Skeletal muscle tissue (tissue), 3 donors: ENCODE measurements at regions not wholly inside any gene's neighbourhood (a gene's known extent, or its start where the extent isn't known, plus 50 kb on each side); places are given as distances from the start of the nearest gene placed in this dataset.

Experiments used
- H3K27ac ChIP-seq: one replicate; pipeline ENCODE4 v1.7.0; 2013; ENCODE audit warnings: mild to moderate bottlenecking, low read depth, low read length, inconsistent platforms
- H3K27me3 ChIP-seq, 3 donors: one replicate each; pipeline ENCODE4 v1.7.0; 2013; ENCODE audit warnings: low read length in 3 of 3; ENCODE audit not compliant: control insufficient read depth in 3 of 3, insufficient read depth in 3 of 3
- H3K36me3 ChIP-seq, 3 donors: one replicate each; pipeline ENCODE4 v1.7.0; 2013; ENCODE audit warnings: low read length in 3 of 3; ENCODE audit not compliant: control insufficient read depth in 3 of 3, insufficient read depth in 3 of 3
- H3K4me1 ChIP-seq, 3 donors: one replicate each; pipeline ENCODE4 v1.7.0; 2013; ENCODE audit warnings: low read length in 3 of 3, mild to moderate bottlenecking in 3 of 3; ENCODE audit not compliant: control insufficient read depth in 3 of 3, insufficient read depth in 3 of 3
- H3K4me3 ChIP-seq, 3 donors: one replicate each; pipeline ENCODE4 v1.7.0; 2013; ENCODE audit warnings: low read length in 3 of 3
- H3K9ac ChIP-seq, 3 donors: one replicate each; pipeline ENCODE4 v1.7.0; 2013; ENCODE audit warnings: low read length in 3 of 3, mild to moderate bottlenecking in 3 of 3, moderate library complexity in 2 of 3, low read depth in 1 of 3
- H3K9me3 ChIP-seq, 3 donors: one replicate each; pipeline ENCODE4 v1.7.0; 2013; ENCODE audit warnings: low read length in 3 of 3; ENCODE audit not compliant: control insufficient read depth in 3 of 3
- donor health status: Osteomylitis.

DNA sequence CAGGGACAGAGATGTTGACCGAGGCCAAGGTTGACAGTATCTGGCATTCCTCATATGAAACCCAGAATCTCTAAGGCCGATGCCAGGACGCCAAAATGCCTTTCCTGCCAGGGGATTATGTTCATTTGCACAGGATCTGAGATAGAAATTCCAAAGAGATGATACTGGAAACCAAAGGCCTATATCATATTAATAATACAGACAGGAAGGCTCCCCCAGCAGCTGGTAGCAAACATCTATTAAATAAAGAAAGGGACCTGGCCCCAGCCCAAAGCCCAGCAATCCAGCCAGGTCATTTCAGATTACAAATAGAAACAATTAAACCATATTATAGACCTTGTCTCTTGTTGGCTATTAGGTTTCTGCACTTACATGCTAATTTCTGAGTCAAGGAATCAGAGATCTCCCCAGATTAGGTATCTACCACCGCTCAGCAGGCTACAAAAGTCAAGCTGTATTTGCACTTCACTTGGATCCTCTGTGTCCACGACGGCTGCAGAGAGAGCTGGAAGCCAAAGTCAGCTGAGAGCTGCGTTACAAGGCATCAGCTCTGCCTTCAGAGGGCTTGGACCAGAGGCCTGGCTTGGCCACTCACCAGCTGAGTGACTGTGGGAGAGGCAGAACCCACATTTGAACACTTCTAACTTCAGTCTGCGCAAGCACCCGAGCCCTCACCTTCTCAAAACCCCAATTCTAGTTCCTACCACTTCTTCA, 269.3 kb upstream of the SIX2 start:
- Histone ChIP-seq H3K36me3 (no peaks in the 10 kb centered on the region), H3K4me3 (no peak overlapping the region), H3K4me1 (peaks cover 0 to 12% (median 8%) of the 10 kb centered on the region in 3 donors), H3K9ac (no peak overlapping the region), H3K27me3 (peaks cover 0 to 3% (median 0%) of the 10 kb centered on the region in 3 donors), H3K9me3 (no peaks in the 10 kb centered on the region), H3K27ac (no peak overlapping the region)

DNA sequence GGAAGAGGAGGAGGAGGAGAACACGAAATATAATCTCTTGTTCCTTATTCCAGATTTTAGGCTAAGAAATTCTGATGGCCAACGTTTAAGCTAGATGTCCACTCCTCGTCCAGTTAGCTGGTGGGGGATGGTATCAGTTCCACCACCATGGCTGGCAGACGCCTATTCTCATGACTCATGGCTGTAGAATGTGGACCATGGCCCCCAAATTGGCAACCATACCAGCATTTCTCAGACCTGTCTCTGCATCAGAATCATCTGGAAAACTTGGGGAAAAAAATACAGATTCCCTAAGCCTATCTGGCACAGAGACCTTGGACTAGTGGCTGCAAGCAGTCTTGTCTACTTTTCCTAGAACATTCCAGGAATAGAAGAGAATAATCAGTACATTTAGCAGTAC, 267.7 kb upstream of the SIX2 start:
- Histone ChIP-seq H3K27me3 (no peaks in the 10 kb centered on the region), H3K9me3 (no peaks in the 10 kb centered on the region), H3K4me1 (peaks cover 0 to 6% (median 5%) of the 10 kb centered on the region in 3 donors), H3K27ac (no peak overlapping the region), H3K36me3 (no peaks in the 10 kb centered on the region), H3K4me3 (no peak overlapping the region), H3K9ac (no peak overlapping the region)

DNA sequence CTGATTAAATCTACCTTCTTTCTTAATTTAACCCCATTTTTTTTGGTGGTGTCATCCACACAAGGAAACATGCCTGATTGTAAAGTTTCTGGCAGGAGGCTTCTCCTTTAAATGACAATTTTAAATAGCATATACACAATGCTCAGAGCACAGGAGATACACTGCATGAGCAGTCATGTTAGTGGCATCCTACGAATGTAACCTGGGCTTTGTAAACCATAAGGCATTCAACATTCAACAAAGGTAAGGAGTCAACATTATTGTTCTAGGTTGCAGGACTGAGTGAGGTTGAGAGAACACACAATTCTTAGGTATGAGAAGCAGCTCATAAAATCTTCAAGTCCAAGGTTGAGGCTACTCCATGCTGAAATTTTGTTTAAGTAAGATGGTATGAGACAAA, 266.6 kb upstream of the SIX2 start:
- Histone ChIP-seq H3K4me3 (no peak overlapping the region), H3K9me3 (no peaks in the 10 kb centered on the region), H3K4me1 (peaks cover 0 to 6% (median 5%) of the 10 kb centered on the region in 3 donors), H3K9ac (no peak overlapping the region), H3K27ac (no peak overlapping the region), H3K36me3 (no peaks in the 10 kb centered on the region), H3K27me3 (no peaks in the 10 kb centered on the region)

- Histone ChIP-seq H3K4me1 (peaks cover 0 to 6% (median 5%) of the 10 kb centered on the region in 3 donors), H3K9me3 (no peaks in the 10 kb centered on the region), H3K36me3 (no peaks in the 10 kb centered on the region), H3K4me3 (no peak overlapping the region), H3K9ac (no peak overlapping the region), H3K27me3 (no peaks in the 10 kb centered on the region), H3K27ac (no peak overlapping the region)
These were observed 266.1 kb upstream of the SIX2 start for GRCh38 chr2:45275242-45275805.

DNA sequence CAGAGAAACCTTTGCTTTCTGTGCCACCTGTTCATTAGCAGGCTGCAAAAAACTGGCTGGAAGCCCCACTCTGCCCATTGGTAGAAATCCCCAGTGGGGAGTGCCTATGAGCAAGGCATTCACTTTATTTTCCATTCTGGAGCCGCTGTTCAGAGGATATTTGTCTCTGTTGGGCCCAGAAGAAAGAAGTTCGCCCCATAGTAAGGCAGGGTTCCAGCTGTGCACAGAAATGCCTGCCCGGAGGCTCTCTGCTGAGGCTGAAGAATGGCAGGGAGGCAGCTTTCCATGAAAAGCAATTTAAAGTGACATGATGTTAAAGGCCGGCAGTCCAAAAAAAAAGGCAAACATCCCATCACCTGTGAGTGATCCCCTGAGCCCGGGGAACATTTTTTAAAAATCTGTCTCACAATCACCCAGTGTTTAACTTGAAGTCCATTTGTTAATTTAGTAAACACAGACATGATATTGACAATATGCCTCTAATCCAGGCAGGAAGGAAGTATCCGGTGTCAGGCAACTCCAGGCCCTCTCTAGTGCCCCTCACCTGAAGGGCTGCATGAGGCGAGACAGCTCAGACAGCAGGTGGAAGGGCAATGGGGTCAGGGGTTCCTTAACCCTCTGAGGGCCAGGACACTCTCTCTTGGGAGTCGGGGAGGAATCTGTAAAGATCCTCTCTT, 265.1 kb upstream of the SIX2 start:
- Histone ChIP-seq H3K4me3 (no peak overlapping the region), H3K27me3 (peaks cover 0 to under 1% (median 0%) of the 10 kb centered on the region in 3 donors), H3K27ac (no peak overlapping the region), H3K4me1 (peaks cover 0 to 6% (median 5%) of the 10 kb centered on the region in 3 donors), H3K36me3 (no peaks in the 10 kb centered on the region), H3K9ac (no peak overlapping the region), H3K9me3 (no peaks in the 10 kb centered on the region)

DNA sequence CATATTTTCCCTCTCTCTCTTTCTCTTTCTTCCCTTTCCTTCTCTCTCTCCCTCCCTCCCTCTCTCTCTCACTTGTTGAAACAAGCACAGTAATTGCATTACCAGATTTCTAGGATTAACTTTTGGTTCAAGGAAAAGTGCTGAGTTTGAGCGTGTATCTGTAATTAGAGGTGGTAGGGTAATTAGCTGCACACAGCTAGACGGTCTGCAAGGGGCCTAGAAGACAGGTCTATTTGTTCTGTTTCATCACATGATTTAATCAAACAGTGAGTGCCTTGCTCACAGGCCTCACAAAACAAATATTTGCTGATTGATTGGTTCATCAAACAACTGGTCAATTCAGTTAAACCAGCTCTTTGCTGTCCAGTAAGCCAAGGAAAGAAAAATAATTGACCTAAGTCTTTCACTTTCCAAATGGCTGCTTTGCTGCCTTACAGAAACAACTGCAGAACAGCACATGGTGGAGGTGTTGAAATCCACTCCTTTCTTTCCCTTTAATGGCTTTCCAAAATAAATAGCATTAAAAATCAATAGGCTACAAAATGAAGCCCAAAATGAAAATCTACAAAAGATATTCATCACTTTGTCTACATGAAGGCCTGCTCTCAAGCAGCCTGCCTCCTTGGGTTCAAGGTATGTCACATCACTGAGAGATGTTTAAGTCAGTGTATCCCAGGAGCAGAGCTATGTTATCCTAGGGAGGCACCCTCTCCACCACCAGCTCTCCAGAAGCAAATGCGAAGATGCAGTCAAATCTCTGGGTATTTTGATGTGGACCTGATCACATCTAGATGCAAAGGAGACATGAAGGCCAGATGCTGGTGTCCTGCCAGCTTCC, 264.4 kb upstream of the SIX2 start:
- no peak overlapping the region for H3K9ac ChIP-seq
- H3K36me3 ChIP-seq: no peaks in the 10 kb centered on the region
- peaks cover 0 to 4% (median 0%) of the 10 kb centered on the region in 3 donors for H3K27me3 ChIP-seq
- H3K9me3 ChIP-seq: no peaks in the 10 kb centered on the region
- H3K4me3 ChIP-seq: no peak overlapping the region
- peaks cover 0 to 3% (median 2%) of the 10 kb centered on the region in 3 donors for H3K4me1 ChIP-seq
- H3K27ac ChIP-seq: no peak overlapping the region

GRCh38 chr2:45272549-45273265, 263.5 kb upstream of the SIX2 start:
- no peaks in the 10 kb centered on the region for H3K36me3 ChIP-seq
- no peak overlapping the region for H3K9ac ChIP-seq
- H3K4me3 ChIP-seq: no peak overlapping the region
- H3K27me3 ChIP-seq: peaks cover 0 to 4% (median 0%) of the 10 kb centered on the region in 3 donors
- no peaks in the 10 kb centered on the region for H3K9me3 ChIP-seq
- H3K27ac ChIP-seq: no peak overlapping the region
- H3K4me1 ChIP-seq: no peaks in the 10 kb centered on the region

GRCh38 chr2:45269149-45269793, 260.0 kb upstream of the SIX2 start:
- Histone ChIP-seq H3K4me1 (peaks cover 0 to 7% (median 3%) of the 10 kb centered on the region in 3 donors), H3K9me3 (no peaks in the 10 kb centered on the region), H3K4me3 (no peak overlapping the region), H3K27me3 (peaks cover 0 to 4% (median 0%) of the 10 kb centered on the region in 3 donors), H3K9ac (no peak overlapping the region), H3K36me3 (no peaks in the 10 kb centered on the region), H3K27ac (no peak overlapping the region)

- Histone ChIP-seq H3K27me3 (peaks cover 0 to 4% (median 0%) of the 10 kb centered on the region in 3 donors), H3K27ac (no peak overlapping the region), H3K36me3 (no peaks in the 10 kb centered on the region), H3K4me3 (no peak overlapping the region), H3K4me1 (peaks cover 0 to 7% (median 3%) of the 10 kb centered on the region in 3 donors), H3K9me3 (no peaks in the 10 kb centered on the region), H3K9ac (no peak overlapping the region)
These were observed 259.4 kb upstream of the SIX2 start for GRCh38 chr2:45268631-45269030.
